Chondrocyte (in vitro differentiated cells): ENCODE measurements at regions not wholly inside any gene's neighbourhood (a gene's known extent, or its start where the extent isn't known, plus 50 kb on each side); places are given as distances from the start of the nearest gene placed in this dataset.
"Not testable (repeated sequence)": the region's sequence is repeated elsewhere in the genome, so short reads cannot be mapped to it uniquely, and the experiment has no call there.

Experiments
- DNase-seq: peaks from one replicate; pipeline ENCODE4 v3.0.0; 2021; ENCODE audit warnings: mixed read lengths, low spot score
- H3K27ac Mint-ChIP-seq: one replicate; pipeline ENCODE4 v1.8.0; 2021; ENCODE audit warnings: mild to moderate bottlenecking, moderate library complexity, mixed read lengths; ENCODE audit not compliant: unreplicated experiment
- H3K27me3 Mint-ChIP-seq: 2 replicates; pipeline ENCODE4 v1.8.0; 2021; ENCODE audit warnings: low read depth, mixed read lengths
- H3K36me3 Mint-ChIP-seq: 2 replicates; pipeline ENCODE4 v1.8.0; 2021; ENCODE audit warnings: low read depth, mixed read lengths
- H3K4me1 Mint-ChIP-seq: 2 replicates; pipeline ENCODE4 v1.8.0; 2021; ENCODE audit warnings: low read depth, mild to moderate bottlenecking, mixed read lengths
- H3K4me3 Mint-ChIP-seq: one replicate; pipeline ENCODE4 v1.8.0; 2021; ENCODE audit warnings: mild to moderate bottlenecking, moderate library complexity, mixed read lengths; ENCODE audit not compliant: unreplicated experiment
- H3K9me3 Mint-ChIP-seq: 2 replicates; pipeline ENCODE4 v1.8.0; 2021; ENCODE audit warnings: low read depth, mixed read lengths

DNA sequence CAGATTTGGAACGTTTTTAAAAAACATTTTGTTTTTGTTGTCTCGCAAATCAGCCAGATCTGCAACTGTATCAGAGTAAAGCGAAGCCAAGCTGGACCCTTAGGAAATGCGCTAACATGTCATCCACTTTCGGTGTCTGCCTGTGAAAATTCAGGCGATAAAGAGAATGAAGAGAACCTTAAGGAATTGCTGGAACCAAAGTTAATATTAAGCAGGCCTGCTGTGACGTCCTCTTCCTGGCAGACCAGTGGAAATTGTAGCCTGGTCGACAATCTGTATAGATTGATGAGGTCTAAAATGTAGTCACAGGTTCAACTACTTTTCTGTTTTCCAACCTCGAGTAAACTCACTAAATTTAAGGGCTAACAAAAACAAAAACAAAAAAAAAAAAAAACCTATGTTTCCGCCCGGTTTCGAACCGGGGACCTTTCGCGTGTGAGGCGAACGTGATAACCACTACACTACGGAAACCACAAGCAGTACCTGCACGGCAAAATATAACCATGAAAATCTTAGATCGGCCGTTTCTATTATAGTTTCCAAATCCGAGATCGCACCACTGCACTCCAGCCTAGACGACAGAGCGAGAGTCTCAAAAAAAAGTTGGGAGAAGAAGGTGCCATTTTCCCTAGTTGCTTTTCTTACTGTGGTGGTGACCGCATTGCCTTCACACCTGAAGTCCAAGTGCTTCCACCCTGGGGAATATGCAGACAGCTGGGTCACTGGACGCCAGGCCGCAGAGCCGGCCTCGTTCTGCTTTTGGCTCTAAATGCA, 70.2 kb upstream of the FCGR1A start:
- DNase-seq, H3K27ac Mint-ChIP-seq, H3K9me3 Mint-ChIP-seq, H3K4me1 Mint-ChIP-seq, H3K36me3 Mint-ChIP-seq, H3K27me3 Mint-ChIP-seq: not testable (repeated sequence)
- H3K4me3 Mint-ChIP-seq = peak overlapping the region; percentile 33

DNA sequence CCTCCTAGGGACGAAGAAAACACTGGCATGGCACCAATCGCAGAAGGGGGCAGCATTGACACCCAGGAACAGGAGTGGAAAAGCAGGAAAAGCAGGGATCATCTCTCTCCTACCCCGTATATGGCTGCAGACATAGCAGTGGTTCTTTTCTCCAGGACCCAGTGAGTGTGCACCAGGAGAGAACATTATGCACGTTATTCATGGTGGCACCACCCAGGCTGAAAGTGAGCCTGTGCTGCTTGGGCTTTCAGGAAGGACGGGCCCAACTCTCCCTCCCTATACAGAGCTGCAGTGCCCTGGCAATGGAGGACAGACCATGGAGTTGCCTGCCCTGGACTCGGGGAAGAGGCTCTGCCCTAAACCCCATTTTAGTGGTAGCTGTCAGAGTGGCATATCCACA, 69.0 kb upstream of the FCGR1A start:
- DNase-seq, H3K4me1 Mint-ChIP-seq, H3K36me3 Mint-ChIP-seq, H3K4me3 Mint-ChIP-seq, H3K27ac Mint-ChIP-seq, H3K27me3 Mint-ChIP-seq, H3K9me3 Mint-ChIP-seq: not testable (repeated sequence)

DNA sequence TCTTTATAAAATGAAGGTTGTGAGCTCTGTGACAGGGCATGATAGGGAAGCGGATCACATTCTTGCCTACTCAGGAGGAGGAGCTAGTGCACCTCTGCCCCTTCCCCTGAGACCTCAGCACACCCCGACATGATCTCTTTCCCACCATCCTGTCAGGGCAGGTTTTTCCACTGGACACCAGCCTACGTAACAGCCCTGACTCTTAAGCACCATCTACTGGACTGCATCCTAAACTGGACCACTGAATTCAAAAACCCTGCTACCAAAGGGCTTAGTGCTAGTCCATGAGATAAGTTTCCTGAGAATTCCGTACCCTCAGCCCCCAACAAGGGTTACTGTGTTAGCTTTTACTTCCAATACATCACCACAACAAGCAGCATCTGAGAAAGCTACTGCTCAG, 68.5 kb upstream of the FCGR1A start:
- not testable (repeated sequence) for H3K4me3 Mint-ChIP-seq, DNase-seq, H3K27me3 Mint-ChIP-seq, H3K36me3 Mint-ChIP-seq, H3K27ac Mint-ChIP-seq, H3K4me1 Mint-ChIP-seq, H3K9me3 Mint-ChIP-seq

DNA sequence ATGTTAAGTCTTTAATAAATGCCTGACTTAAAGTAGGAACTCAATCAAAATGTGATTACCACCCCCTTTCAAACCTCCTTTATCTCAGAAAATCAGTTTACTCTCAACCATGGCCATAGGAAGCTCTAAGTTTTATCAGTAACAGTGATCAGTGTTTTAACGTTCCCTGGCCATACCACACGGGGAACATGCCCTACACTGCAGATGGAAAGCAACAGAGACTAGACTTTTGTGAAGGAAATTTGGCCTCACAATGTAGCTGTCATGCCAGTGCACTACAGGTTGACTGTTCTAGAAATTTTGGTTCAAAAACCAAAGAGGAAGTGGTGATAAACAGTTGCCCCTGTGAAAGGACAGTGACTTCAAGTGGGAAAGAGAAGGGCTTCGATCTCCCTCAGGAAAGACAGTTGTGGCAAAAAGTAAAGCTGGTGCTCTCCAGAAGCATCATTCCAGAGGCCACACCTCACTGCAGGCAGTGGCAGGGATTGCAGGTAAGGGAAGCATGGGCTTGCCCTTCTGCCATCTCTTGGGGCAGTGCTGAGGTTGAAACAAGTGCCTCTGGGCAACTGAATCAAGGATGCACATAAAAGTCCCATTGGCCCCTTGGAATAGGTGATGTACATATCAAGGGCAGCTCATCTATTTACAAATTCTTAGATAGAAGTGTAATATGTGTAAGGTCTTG, 57.7 kb upstream of the FCGR1A start:
- not testable (repeated sequence) for H3K9me3 Mint-ChIP-seq, H3K36me3 Mint-ChIP-seq, DNase-seq, H3K27me3 Mint-ChIP-seq, H3K27ac Mint-ChIP-seq, H3K4me1 Mint-ChIP-seq, H3K4me3 Mint-ChIP-seq

DNA sequence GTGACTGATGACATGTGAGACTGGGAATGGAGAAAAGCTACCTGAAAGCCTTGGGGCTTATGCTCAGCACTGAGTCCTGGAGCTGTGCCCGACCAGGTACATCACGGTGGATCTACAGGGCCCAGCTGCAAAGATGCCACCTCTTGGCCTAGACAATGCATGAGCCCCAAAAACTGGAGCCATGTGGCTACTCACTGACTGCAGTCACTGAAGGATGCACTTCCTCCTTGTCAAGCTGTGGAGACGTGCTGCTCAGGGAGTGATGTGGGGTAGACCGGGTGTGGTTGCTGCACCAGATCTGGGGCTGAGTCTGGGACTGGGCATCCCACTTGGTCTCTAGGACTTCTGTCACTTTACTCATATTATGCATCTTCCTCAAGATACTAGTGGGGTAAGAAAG, 55.8 kb upstream of the FCGR1A start:
- not testable (repeated sequence) for H3K9me3 Mint-ChIP-seq, H3K4me1 Mint-ChIP-seq, H3K4me3 Mint-ChIP-seq, H3K27ac Mint-ChIP-seq, H3K27me3 Mint-ChIP-seq, H3K36me3 Mint-ChIP-seq, DNase-seq

DNA sequence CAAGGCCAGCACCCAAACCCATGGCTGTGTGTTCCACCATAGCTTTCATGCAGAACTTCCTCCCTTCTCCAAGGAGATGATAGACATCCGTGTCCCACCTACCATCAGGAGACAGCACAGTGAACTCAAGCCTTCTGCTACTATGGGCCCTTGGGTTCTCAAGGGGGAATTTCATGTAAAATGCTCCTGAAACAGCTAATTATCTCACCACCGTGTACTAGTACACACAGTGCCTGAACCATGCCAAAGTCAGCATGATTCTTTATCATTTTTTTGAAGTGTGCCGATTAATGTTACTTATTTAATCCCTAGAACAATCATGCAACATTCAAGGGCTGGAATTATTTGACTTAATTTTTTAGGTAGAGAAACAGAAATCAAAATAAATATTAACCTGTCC, 53.9 kb upstream of the FCGR1A start:
- H3K36me3 Mint-ChIP-seq, H3K27me3 Mint-ChIP-seq, H3K27ac Mint-ChIP-seq, DNase-seq, H3K4me1 Mint-ChIP-seq, H3K4me3 Mint-ChIP-seq, H3K9me3 Mint-ChIP-seq: not testable (repeated sequence)
